Stimulated activated naive CD8-positive, alpha-beta T cell treated with anti-CD3 and anti-CD28 coated beads, Interleukin-15, Interleukin-2, amounts not matched to agents 100 ng/mL and 50 ng/mL, for 24 hours (primary cell): ENCODE measurements at regions not wholly inside any gene's neighbourhood (a gene's known extent, or its start where the extent isn't known, plus 50 kb on each side); places are given as distances from the start of the nearest gene placed in this dataset.

Source experiments
- H3K27ac Mint-ChIP-seq: one replicate; pipeline ENCODE4 v1.8.0; 2021; ENCODE audit warnings: mild to moderate bottlenecking, mixed read lengths
- H3K27me3 Mint-ChIP-seq: one replicate; pipeline ENCODE4 v1.8.0; 2021; ENCODE audit warnings: mixed read lengths
- H3K36me3 Mint-ChIP-seq: one replicate; pipeline ENCODE4 v1.8.0; 2021; ENCODE audit warnings: low read depth, mixed read lengths
- H3K4me1 Mint-ChIP-seq: one replicate; pipeline ENCODE4 v1.8.0; 2021; ENCODE audit warnings: low read depth, mixed read lengths
- H3K4me3 Mint-ChIP-seq: one replicate; pipeline ENCODE4 v1.8.0; 2021; ENCODE audit warnings: mild to moderate bottlenecking, mixed read lengths
- H3K9me3 Mint-ChIP-seq: one replicate; pipeline ENCODE4 v1.8.0; 2021; ENCODE audit warnings: mixed read lengths

- no peaks in the 10 kb centered on the region for H3K9me3 Mint-ChIP-seq
- no peak overlapping the region for H3K27ac Mint-ChIP-seq
- H3K36me3 Mint-ChIP-seq, result no peaks in the 10 kb centered on the region
- H3K4me1 Mint-ChIP-seq, result no peaks in the 10 kb centered on the region
- no peak overlapping the region for H3K4me3 Mint-ChIP-seq
- no peaks in the 10 kb centered on the region for H3K27me3 Mint-ChIP-seq
These were observed 60.9 kb upstream of the PRPS1 start for GRCh38 chrX:107567370-107567769.

- no peaks in the 10 kb centered on the region for H3K9me3 Mint-ChIP-seq
- no peaks in the 10 kb centered on the region for H3K27me3 Mint-ChIP-seq
- no peak overlapping the region for H3K4me3 Mint-ChIP-seq
- H3K4me1 Mint-ChIP-seq, result peaks cover under 1% of the 10 kb centered on the region
- H3K27ac Mint-ChIP-seq, result no peak overlapping the region
- no peaks in the 10 kb centered on the region for H3K36me3 Mint-ChIP-seq
These were observed 56.9 kb upstream of the PRPS1 start for GRCh38 chrX:107571296-107571998.

- H3K27me3 Mint-ChIP-seq, result no peaks in the 10 kb centered on the region
- H3K36me3 Mint-ChIP-seq, result no peaks in the 10 kb centered on the region
- no peak overlapping the region for H3K27ac Mint-ChIP-seq
- no peaks in the 10 kb centered on the region for H3K9me3 Mint-ChIP-seq
- H3K4me1 Mint-ChIP-seq, result peaks cover 4% of the 10 kb centered on the region
- H3K4me3 Mint-ChIP-seq, result no peak overlapping the region
These were observed 55.3 kb upstream of the PRPS1 start for GRCh38 chrX:107573016-107573415.

- Mint-ChIP-seq H3K4me3 (no peak overlapping the region), H3K36me3 (no peaks in the 10 kb centered on the region)
These were observed 54.1 kb upstream of the PRPS1 start for GRCh38 chrX:107574054-107574683.

GRCh38 chrX:107574711-107575110 is 53.6 kb upstream of the PRPS1 start:
- no peak overlapping the region for H3K27ac Mint-ChIP-seq
- no peaks in the 10 kb centered on the region for H3K9me3 Mint-ChIP-seq
- H3K27me3 Mint-ChIP-seq, result no peaks in the 10 kb centered on the region
- peaks cover 4% of the 10 kb centered on the region for H3K4me1 Mint-ChIP-seq
- H3K4me3 Mint-ChIP-seq, result no peak overlapping the region
- no peaks in the 10 kb centered on the region for H3K36me3 Mint-ChIP-seq

More at GRCh38 chrX:107574054-107574683, 54.1 kb upstream of the PRPS1 start:
- H3K9me3 Mint-ChIP-seq, result no peaks in the 10 kb centered on the region
- no peak overlapping the region for H3K27ac Mint-ChIP-seq
- H3K27me3 Mint-ChIP-seq, result no peaks in the 10 kb centered on the region
- peaks cover 4% of the 10 kb centered on the region for H3K4me1 Mint-ChIP-seq

- Mint-ChIP-seq H3K36me3 (no peaks in the 10 kb centered on the region), H3K27me3 (no peaks in the 10 kb centered on the region), H3K27ac (no peak overlapping the region), H3K4me1 (peaks cover 4% of the 10 kb centered on the region), H3K4me3 (no peak overlapping the region), H3K9me3 (no peaks in the 10 kb centered on the region)
These were observed 51.9 kb upstream of the PRPS1 start for GRCh38 chrX:107576392-107576791.

GRCh38 chrX:107576841-107577240 is 51.5 kb upstream of the PRPS1 start:
- Mint-ChIP-seq H3K36me3 (no peaks in the 10 kb centered on the region), H3K4me3 (no peak overlapping the region), H3K27me3 (no peaks in the 10 kb centered on the region), H3K4me1 (peaks cover 4% of the 10 kb centered on the region), H3K27ac (no peak overlapping the region), H3K9me3 (no peaks in the 10 kb centered on the region)

- H3K4me3 Mint-ChIP-seq, result no peak overlapping the region
- no peaks in the 10 kb centered on the region for H3K27me3 Mint-ChIP-seq
- peaks cover 4% of the 10 kb centered on the region for H3K4me1 Mint-ChIP-seq
- H3K27ac Mint-ChIP-seq, result no peak overlapping the region
- H3K9me3 Mint-ChIP-seq, result no peaks in the 10 kb centered on the region
- no peaks in the 10 kb centered on the region for H3K36me3 Mint-ChIP-seq
These were observed 50.4 kb upstream of the PRPS1 start for GRCh38 chrX:107577933-107578332.
